ENCODE measurements at regions not wholly inside any gene's neighbourhood (a gene's known extent, or its start where the extent isn't known, plus 50 kb on each side); places are given as distances from the start of the nearest gene placed in this dataset.

DNA sequence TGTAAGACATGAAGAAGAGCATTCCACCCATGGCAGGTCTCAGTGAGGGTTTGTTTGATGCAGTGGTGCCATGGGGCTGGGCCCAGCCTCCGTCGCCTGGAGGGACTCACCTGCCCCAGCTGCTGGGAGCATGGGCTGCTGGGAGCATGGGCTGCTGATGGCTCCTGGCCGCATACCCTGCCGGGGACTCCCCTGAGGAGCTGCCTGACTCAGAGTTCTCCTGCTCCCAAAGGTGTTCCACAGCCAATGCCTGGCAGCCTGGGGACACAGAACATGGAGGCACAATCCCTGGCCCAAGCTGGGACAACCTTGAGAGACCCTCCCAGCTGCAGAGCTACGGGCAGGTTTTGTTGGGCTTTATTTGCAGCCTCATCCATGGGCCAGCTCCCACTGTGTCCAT, 108.4 kb downstream of the COPS8 start:
- intact Hi-C loops (cut with DNase I): loop anchor here in 1 of 4 donors (10.0 kb wide), 1 partner anchor 131 kb away; no protein-coding TSS in a partner anchor
- whole genome bisulfite sequencing, 3 donors: 70 to 75% (median 72%) methylated on average over 5 of the region's 5 CpGs
- no peak overlapping the region for H3K27ac ChIP-seq
- DNase-seq: peak in 2 of 5 donors; percentile 11 to 29
- H3K4me3 ChIP-seq: no peak overlapping the region
- no peaks in the 10 kb centered on the region for H3K9me3 ChIP-seq
- TF ChIP-seq POLR2A (IDR thresholded peaks at IDR 0.05) (no peak), EP300 (IDR thresholded peaks at IDR 0.05) (no peak)
- TF ChIP-seq, protein P1, sequence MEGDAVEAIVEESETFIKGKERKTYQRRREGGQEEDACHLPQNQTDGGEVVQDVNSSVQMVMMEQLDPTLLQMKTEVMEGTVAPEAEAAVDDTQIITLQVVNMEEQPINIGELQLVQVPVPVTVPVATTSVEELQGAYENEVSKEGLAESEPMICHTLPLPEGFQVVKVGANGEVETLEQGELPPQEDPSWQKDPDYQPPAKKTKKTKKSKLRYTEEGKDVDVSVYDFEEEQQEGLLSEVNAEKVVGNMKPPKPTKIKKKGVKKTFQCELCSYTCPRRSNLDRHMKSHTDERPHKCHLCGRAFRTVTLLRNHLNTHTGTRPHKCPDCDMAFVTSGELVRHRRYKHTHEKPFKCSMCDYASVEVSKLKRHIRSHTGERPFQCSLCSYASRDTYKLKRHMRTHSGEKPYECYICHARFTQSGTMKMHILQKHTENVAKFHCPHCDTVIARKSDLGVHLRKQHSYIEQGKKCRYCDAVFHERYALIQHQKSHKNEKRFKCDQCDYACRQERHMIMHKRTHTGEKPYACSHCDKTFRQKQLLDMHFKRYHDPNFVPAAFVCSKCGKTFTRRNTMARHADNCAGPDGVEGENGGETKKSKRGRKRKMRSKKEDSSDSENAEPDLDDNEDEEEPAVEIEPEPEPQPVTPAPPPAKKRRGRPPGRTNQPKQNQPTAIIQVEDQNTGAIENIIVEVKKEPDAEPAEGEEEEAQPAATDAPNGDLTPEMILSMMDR (IDR thresholded peaks at IDR 0.05): no peak
- no peaks in the 10 kb centered on the region for H3K27me3 ChIP-seq
- H3K36me3 ChIP-seq: no peaks in the 10 kb centered on the region
- peaks cover 13% of the 10 kb centered on the region for H3K4me1 ChIP-seq (ENCODE audit: insufficient read depth)

DNA sequence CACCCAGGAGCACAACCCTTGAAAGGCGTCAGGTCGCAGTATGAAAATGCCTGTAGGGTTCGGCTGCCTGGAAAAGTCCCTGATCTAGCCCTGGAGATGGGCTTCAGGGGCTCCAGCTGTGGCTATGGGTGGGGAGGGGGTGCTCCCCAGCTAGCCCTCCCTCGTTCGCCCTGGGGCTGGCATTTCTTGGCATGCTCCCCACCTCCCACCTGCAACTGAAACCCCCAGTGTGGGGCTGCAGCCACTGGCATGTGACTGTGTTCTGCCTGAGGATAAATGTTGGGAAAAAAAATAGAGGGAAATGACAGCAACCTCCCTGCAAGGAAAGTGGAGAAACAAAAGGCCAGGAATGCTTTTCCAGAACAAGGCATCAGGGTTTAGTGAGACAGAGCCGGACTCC, 109.2 kb downstream of the COPS8 start:
- no peak for TF ChIP-seq EP300 (IDR thresholded peaks at IDR 0.05)
- TF ChIP-seq POLR2A (IDR thresholded peaks at IDR 0.05): no peak
- TF ChIP-seq, protein P1 (IDR thresholded peaks at IDR 0.05): no peak
- Histone ChIP-seq H3K36me3 (no peaks in the 10 kb centered on the region), H3K9me3 (no peaks in the 10 kb centered on the region), H3K27me3 (no peaks in the 10 kb centered on the region), H3K4me3 (no peak overlapping the region), H3K27ac (no peak overlapping the region), H3K4me1 (ENCODE audit: insufficient read depth) (peaks cover 16% of the 10 kb centered on the region)
- DNase-seq: peak in 3 of 5 donors; percentile 5 to 30 (median 15)
- intact Hi-C loops (cut with DNase I): loop anchor here in 1 of 4 donors (10.0 kb wide), 1 partner anchor 130 kb away; no protein-coding TSS in a partner anchor
- WGBS, 3 donors: 90% methylated on average over 6 of the region's 6 CpGs

DNA sequence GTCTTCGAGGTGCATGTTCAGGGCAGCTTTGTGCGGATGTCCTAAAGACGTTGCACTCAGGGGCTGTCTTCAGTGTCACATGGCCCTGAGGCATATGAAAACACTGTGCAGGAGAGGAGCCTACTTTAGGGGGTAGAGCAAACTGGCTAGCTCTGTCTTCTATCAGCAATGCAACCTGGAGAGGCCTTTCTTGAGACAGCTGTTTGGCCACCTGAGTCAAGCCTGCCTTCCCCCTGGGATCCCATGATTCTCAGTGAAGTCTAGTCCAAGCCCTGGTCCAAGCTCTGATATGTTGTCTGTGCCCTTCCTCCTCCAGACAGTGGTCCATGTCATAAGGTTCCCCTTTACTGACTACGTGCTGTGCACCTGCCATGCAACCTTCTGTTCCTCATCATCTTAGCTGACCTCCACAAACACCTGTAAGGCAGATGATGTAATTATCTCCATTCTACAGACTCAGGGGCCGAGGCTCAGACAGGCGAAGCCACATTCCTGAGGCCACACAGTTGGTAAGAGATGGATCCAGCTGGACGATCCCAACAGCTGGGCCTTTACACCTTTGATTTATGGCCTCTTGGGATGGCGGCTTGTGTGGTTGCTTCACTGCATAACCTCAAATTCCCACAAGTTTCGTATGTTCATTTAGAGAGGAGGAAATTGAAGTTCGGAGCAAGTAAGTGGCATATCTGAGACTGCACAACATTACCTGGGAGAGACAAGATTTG, 109.9 kb downstream of the COPS8 start:
- intact Hi-C loops (cut with DNase I): loop anchor here in 1 of 4 donors (10.0 kb wide), 1 partner anchor 129 kb away; no protein-coding TSS in a partner anchor
- Histone ChIP-seq H3K4me1 (ENCODE audit: insufficient read depth) (peaks cover 16% of the 10 kb centered on the region), H3K36me3 (no peaks in the 10 kb centered on the region), H3K9me3 (no peaks in the 10 kb centered on the region), H3K4me3 (no peak overlapping the region), H3K27me3 (no peaks in the 10 kb centered on the region), H3K27ac (no peak overlapping the region)
- peak in 2 of 5 donors; percentile 15 to 19 for DNase-seq
- 84 to 93% (median 91%) methylated on average over 10 of the region's 10 CpGs for whole genome bisulfite sequencing, 3 donors
- TF ChIP-seq, protein P1 (IDR thresholded peaks at IDR 0.05): no peak
- TF ChIP-seq EP300 (IDR thresholded peaks at IDR 0.05) (no peak), POLR2A (IDR thresholded peaks at IDR 0.05) (no peak)

DNA sequence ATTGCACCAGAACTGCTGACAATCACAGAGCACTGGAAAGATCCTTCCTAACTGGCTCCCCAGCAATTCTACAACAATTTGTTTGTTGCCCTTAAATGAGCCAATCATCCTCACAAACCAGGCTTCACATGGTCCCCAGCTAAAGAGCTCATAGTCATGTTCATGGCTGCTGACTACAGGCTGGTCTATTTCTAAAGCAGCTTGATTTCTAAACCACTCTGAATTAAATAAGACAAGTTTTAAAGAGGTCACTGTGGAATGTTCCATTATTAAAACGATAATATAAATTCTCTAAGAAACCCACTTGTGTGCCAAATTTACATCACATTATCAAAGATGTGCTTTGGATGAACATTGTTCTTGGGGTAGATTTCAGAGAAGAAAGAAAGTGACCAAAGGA, 110.7 kb downstream of the COPS8 start:
- peak in 1 of 5 donors; percentile 0 for DNase-seq
- Histone ChIP-seq H3K27me3 (no peaks in the 10 kb centered on the region), H3K4me3 (no peak overlapping the region), H3K36me3 (no peaks in the 10 kb centered on the region), H3K4me1 (ENCODE audit: insufficient read depth) (peaks cover 14% of the 10 kb centered on the region), H3K27ac (no peak overlapping the region), H3K9me3 (no peaks in the 10 kb centered on the region)
- TF ChIP-seq EP300 (IDR thresholded peaks at IDR 0.05): no peak
- TF ChIP-seq POLR2A (IDR thresholded peaks at IDR 0.05): no peak
- TF ChIP-seq, protein P1 (IDR thresholded peaks at IDR 0.05): no peak
- intact Hi-C loops (cut with DNase I): loop anchor here in 1 of 4 donors (10.0 kb wide), 1 partner anchor 128 kb away; no protein-coding TSS in a partner anchor
- WGBS, 3 donors: 5 to 19% (median 16%) methylated on average over 1 of the region's 1 CpG

Measured in ovary (tissue), 7 donors.